Fibroblast of mammary gland (primary cell): ENCODE measurements at regions not wholly inside any gene's neighbourhood (a gene's known extent, or its start where the extent isn't known, plus 50 kb on each side); places are given as distances from the start of the nearest gene placed in this dataset.

Experiments used
- DNase-seq: peaks from one replicate; pipeline ENCODE4 v3.0.0-alpha.2; 2010; ENCODE audit warnings: low read depth
- H3K4me3 ChIP-seq: 2 replicates; pipeline ENCODE4 v1.5.1; 2011; ENCODE audit warnings: low read depth, mild to moderate bottlenecking, low read length, moderate library complexity; ENCODE audit not compliant: control insufficient read depth
- CTCF ChIP-seq: conservative IDR thresholded peaks from 2 replicates; pipeline ENCODE4 v1.5.1; 2011; ENCODE audit warnings: low read depth, low read length, inconsistent platforms; ENCODE audit not compliant: control insufficient read depth, insufficient read depth

- TF ChIP-seq CTCF = no peak
- DNase-seq = no peak
- no peak overlapping the region for H3K4me3 ChIP-seq
Observed at GRCh38 chr3:34276342-34276741, 477.9 kb downstream of the PDCD6IP start.

GRCh38 chr3:34277110-34277509 lies 478.7 kb downstream of the PDCD6IP start:
- no peak for TF ChIP-seq CTCF
- H3K4me3 ChIP-seq = no peak overlapping the region
- no peak for DNase-seq

DNA sequence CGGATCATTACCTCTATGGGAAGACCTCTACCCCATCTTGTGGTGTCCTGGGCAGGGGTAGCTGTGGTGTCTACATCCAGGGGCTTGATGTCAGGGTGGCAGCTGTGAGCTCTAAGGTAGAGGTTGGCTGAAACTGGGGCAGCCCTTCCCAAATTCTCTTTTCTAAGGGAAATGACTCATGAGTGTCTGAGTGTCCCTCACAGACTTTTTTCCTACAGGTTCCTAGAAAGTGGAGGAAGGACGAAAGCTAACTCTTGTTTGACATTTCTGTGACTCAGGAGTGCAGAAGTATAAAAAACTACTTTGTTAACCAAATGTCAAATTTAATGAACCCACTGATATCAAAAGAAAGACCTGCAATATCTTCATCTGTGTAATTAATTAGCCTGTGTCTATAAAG lies 481.5 kb downstream of the PDCD6IP start:
- TF ChIP-seq CTCF = no peak
- H3K4me3 ChIP-seq = no peak overlapping the region
- no peak for DNase-seq

DNA sequence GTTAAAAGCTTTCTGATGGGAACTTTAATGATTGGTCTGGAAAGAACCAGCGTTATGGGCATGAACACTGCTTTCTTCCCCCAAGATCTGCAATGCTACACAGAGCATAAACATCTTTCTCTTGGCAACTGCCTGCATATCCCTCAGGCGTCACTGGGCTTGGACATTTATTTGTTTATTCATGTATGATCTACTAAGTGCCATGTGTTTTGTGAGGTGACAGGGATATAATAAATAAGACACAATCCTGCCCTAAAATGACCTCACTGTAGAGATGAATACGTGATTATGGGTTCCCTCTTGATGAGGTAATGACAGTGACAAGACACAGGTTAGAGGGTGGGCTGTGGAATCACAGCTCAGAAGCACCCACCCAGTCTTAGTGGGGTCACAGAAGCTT lies 485.3 kb downstream of the PDCD6IP start:
- TF ChIP-seq CTCF = no peak
- DNase-seq = no peak
- H3K4me3 ChIP-seq = no peak overlapping the region

- no peak for TF ChIP-seq CTCF
- H3K4me3 ChIP-seq = no peak overlapping the region
- DNase-seq = no peak
Observed at GRCh38 chr3:34284959-34285826, 486.8 kb downstream of the PDCD6IP start.

- no peak overlapping the region for H3K4me3 ChIP-seq
- TF ChIP-seq CTCF = no peak
- no peak for DNase-seq
Observed at GRCh38 chr3:34285827-34286188, 487.4 kb downstream of the PDCD6IP start.
